DOHH2 (cell line): ENCODE measurements at regions not wholly inside any gene's neighbourhood (a gene's known extent, or its start where the extent isn't known, plus 50 kb on each side); places are given as distances from the start of the nearest gene placed in this dataset.

ENCODE experiments used
- CTCF ChIP-seq: fragments of 200-600 bp; sonication (generic); IDR thresholded peaks from one replicate; pipeline ENCODE4 v1.5.1; 2014; ENCODE audit warnings: antibody characterized with exemption, mild to moderate bottlenecking, low read depth, low read length; ENCODE audit not compliant: poor library complexity, severe bottlenecking
- EZH2phosphoT487 ChIP-seq: fragments of 200-600 bp; sonication (generic); IDR thresholded peaks from 2 replicates; pipeline ENCODE4 v1.6.1; 2017; ENCODE audit warnings: borderline replicate concordance, mild to moderate bottlenecking, antibody characterized with exemption, low read length, moderate library complexity, mixed read lengths

GRCh38 chr5:110013017-110013416, 323.3 kb downstream of the MAN2A1 start:
- TF ChIP-seq CTCF (no peak), EZH2phosphoT487 (no peak)
